DMS 273 treated with DMSO at 0.1 percent for 48 hours (cell line): ENCODE measurements at regions not wholly inside any gene's neighbourhood (a gene's known extent, or its start where the extent isn't known, plus 50 kb on each side); places are given as distances from the start of the nearest gene placed in this dataset.
"Not testable (repeated sequence)": the region's sequence is repeated elsewhere in the genome, so short reads cannot be mapped to it uniquely, and the experiment has no call there.

Experiments used
- DNase-seq: peaks from one replicate; lab custom pipeline; 2025; lab: John Stamatoyannopoulos, UW

- no peak for DNase-seq
Observed at GRCh38 chr7:112678626-112679025, 111.6 kb downstream of the TMEM168 start.

GRCh38 chr7:112689466-112690177 is 100.6 kb downstream of the TMEM168 start:
- not testable (repeated sequence) for DNase-seq

GRCh38 chr7:112692333-112692732 is 97.9 kb downstream of the TMEM168 start:
- DNase-seq: no peak

GRCh38 chr7:112697211-112697610 is 93.0 kb downstream of the TMEM168 start:
- not testable (repeated sequence) for DNase-seq

- no peak for DNase-seq
Observed at GRCh38 chr7:112699725-112700513, 90.3 kb downstream of the TMEM168 start.

- no peak for DNase-seq
Observed at GRCh38 chr7:112701456-112701855, 88.7 kb downstream of the TMEM168 start.

- no peak for DNase-seq
Observed at GRCh38 chr7:112707655-112708054, 82.5 kb downstream of the TMEM168 start.

- DNase-seq: no peak
Observed at GRCh38 chr7:112708236-112708635, 82.0 kb downstream of the TMEM168 start.
